Fibroblast of mammary gland (primary cell): ENCODE measurements at regions not wholly inside any gene's neighbourhood (a gene's known extent, or its start where the extent isn't known, plus 50 kb on each side); places are given as distances from the start of the nearest gene placed in this dataset.

Experiments used
- DNase-seq: peaks from one replicate; pipeline ENCODE4 v3.0.0-alpha.2; 2010; ENCODE audit warnings: low read depth
- H3K4me3 ChIP-seq: 2 replicates; pipeline ENCODE4 v1.5.1; 2011; ENCODE audit warnings: low read depth, mild to moderate bottlenecking, low read length, moderate library complexity; ENCODE audit not compliant: control insufficient read depth
- TF ChIP-seq, protein P1 (sequence below): conservative IDR thresholded peaks from 2 replicates; pipeline ENCODE4 v1.5.1; 2011; ENCODE audit warnings: low read depth, low read length, inconsistent platforms; ENCODE audit not compliant: control insufficient read depth, insufficient read depth

GRCh38 chr12:93032758-93033157 lies 103.7 kb upstream of the EEA1 start:
- no peak overlapping the region for H3K4me3 ChIP-seq
- TF ChIP-seq, protein P1, sequence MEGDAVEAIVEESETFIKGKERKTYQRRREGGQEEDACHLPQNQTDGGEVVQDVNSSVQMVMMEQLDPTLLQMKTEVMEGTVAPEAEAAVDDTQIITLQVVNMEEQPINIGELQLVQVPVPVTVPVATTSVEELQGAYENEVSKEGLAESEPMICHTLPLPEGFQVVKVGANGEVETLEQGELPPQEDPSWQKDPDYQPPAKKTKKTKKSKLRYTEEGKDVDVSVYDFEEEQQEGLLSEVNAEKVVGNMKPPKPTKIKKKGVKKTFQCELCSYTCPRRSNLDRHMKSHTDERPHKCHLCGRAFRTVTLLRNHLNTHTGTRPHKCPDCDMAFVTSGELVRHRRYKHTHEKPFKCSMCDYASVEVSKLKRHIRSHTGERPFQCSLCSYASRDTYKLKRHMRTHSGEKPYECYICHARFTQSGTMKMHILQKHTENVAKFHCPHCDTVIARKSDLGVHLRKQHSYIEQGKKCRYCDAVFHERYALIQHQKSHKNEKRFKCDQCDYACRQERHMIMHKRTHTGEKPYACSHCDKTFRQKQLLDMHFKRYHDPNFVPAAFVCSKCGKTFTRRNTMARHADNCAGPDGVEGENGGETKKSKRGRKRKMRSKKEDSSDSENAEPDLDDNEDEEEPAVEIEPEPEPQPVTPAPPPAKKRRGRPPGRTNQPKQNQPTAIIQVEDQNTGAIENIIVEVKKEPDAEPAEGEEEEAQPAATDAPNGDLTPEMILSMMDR = no peak
- no peak for DNase-seq

GRCh38 chr12:93033948-93034347 lies 104.9 kb upstream of the EEA1 start:
- TF ChIP-seq, protein P1 = no peak
- no peak overlapping the region for H3K4me3 ChIP-seq
- no peak for DNase-seq

DNA sequence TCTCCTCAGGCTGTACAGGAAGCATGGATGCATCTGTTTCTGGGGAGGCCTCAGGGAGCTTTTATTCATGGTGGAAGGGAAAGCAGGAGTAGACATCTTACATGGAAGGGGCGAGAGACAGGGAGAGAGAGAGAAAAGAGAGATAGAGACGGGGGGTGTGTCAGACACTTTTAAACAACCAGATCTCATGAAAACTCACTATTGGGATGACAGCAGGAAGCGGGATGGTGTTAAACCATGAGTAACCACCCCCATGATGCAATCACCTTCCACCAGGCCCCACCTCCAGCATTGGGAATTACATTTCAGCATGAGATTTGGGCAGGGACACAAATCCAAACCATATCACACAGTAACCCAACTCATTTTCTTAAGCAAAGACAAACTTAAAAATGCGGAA lies 110.0 kb upstream of the EEA1 start:
- peak; percentile 28 for DNase-seq
- no peak overlapping the region for H3K4me3 ChIP-seq
- TF ChIP-seq, protein P1 = no peak

DNA sequence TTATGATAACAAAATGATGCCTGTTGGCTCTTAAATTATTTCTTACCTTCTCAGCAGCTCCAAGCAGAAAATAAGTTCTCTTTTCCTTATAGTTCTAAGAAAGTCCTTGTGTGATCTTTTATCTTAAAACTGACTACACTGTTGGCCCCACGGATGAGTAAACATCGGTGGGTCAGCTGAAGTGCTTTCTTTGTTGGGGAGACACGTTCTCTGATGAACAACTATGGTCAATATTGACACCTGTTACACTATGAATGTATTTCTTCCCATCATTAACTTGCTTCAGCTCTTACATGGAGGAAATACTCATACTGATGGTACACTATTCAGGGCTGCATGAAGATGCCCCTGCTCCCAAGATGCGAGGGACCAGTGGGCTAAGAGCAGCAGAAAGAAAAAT lies 110.8 kb upstream of the EEA1 start:
- H3K4me3 ChIP-seq = no peak overlapping the region
- DNase-seq = no peak
- TF ChIP-seq, protein P1 = no peak

DNA sequence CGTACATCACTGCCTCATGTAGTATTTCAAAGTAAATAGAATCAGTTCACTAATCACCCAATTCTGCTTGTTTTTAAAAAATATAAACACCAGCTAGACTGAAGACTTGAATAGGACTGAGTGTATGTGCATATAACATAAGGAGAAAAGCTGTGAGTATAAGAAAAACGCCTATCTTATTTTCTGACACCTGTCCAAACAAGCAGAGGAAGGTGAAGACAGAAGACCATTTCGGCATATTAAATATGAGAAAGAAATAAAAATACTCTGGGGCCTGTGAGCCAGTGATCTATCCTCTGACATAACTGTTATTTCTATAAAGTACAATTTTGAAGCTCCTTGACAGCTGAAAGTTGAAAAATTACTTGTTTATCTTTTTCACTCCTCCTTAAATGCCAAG lies 111.3 kb upstream of the EEA1 start:
- H3K4me3 ChIP-seq = no peak overlapping the region
- TF ChIP-seq, protein P1 = no peak
- DNase-seq = no peak

- no peak overlapping the region for H3K4me3 ChIP-seq
- TF ChIP-seq, protein P1 = no peak
- DNase-seq = no peak
Observed at GRCh38 chr12:93041416-93041815, 112.3 kb upstream of the EEA1 start.

GRCh38 chr12:93042283-93042682 lies 113.2 kb upstream of the EEA1 start:
- no peak for DNase-seq

More at GRCh38 chr12:93042283-93042682, 113.2 kb upstream of the EEA1 start:
- TF ChIP-seq, protein P1 = no peak
- H3K4me3 ChIP-seq = no peak overlapping the region
